GM19468 (cell line): ENCODE measurements at regions not wholly inside any gene's neighbourhood (a gene's known extent, or its start where the extent isn't known, plus 50 kb on each side); places are given as distances from the start of the nearest gene placed in this dataset.

Experiments used
- ATAC-seq: cut with Tn5 transposase; IDR thresholded peaks from one replicate; pipeline ENCODE4 v1.9.1; 2021; ENCODE audit warnings: mild to moderate bottlenecking, moderate library complexity, moderate number of reproducible peaks; ENCODE audit not compliant: unreplicated experiment; ENCODE audit errors: extremely low read depth

- ATAC-seq, result no peak
Observed at GRCh38 chr15:93476491-93477177, 387.6 kb upstream of the RGMA start.

GRCh38 chr15:93474728-93475127, 385.7 kb upstream of the RGMA start:
- no peak for ATAC-seq

DNA sequence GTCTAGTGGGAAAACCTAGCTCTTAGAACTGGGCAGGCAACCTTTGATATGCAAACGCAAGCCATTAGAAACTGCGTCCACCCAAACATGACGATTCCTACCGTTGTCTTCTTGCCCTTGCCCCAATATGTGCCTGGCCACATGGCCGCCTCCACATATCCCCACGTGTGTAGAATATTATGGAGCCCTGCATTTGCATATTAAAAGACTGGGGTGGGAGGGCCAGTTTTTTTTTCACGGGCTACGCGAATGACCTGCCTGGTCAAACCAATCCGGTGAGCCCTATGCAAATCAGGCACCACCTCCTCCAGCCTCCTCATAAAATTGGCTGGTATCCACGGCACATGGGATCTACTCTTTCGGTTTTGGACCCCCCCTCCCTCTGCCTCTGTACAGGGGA, 381.0 kb upstream of the RGMA start:
- no peak for ATAC-seq

- no peak for ATAC-seq
Observed at GRCh38 chr15:93467337-93467736, 378.3 kb upstream of the RGMA start.

- ATAC-seq, result no peak
Observed at GRCh38 chr15:93466380-93466779, 377.4 kb upstream of the RGMA start.

- ATAC-seq, result no peak
Observed at GRCh38 chr15:93462690-93463089, 373.7 kb upstream of the RGMA start.

- ATAC-seq, result peak; percentile 93
Observed at GRCh38 chr15:93460717-93461116, 371.7 kb upstream of the RGMA start.

- no peak for ATAC-seq
Observed at GRCh38 chr15:93459396-93459795, 370.4 kb upstream of the RGMA start.

GRCh38 chr15:93458597-93458996, 369.6 kb upstream of the RGMA start:
- ATAC-seq, result no peak

DNA sequence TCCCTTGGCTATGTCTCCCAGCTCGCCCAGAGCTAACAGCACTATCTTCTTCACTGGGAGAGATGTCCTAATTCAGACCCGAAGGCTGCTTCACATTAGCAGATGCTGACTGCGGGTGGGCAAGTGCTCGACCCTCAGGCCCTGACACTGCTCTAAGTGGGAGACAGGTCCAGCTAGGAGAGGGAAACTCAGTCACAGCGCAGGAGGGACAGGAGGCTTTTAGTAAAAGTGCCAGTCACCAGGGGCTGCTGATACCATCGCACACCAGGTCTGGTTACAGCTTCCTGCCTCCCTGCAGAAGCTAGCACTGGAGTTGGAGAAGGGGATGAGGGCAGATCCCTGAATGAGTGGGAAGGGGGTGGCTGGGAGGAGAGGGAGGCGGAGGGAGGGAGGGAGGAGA, 365.8 kb upstream of the RGMA start:
- ATAC-seq, result no peak

- no peak for ATAC-seq
Observed at GRCh38 chr15:93452537-93453211, 363.7 kb upstream of the RGMA start.

DNA sequence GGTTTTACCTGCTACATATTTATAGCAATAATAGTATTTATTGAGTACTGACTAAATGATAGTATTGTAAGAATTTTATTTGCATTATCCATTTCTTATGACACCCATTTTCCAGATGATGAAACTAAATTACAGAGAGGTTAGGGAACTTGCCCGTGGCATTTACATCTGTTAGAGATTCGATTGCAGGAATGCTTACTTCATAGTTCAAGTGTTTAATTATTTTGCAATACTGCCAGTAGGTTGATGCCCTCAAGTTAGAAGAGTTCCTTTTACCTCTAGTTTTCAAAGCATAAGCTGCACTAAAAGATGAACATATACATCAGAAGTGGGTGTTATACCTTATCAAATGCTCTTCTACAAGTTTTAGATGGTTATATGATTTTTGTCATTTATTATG, 362.8 kb upstream of the RGMA start:
- ATAC-seq, result no peak

- ATAC-seq, result no peak
Observed at GRCh38 chr15:93451265-93451664, 362.3 kb upstream of the RGMA start.

DNA sequence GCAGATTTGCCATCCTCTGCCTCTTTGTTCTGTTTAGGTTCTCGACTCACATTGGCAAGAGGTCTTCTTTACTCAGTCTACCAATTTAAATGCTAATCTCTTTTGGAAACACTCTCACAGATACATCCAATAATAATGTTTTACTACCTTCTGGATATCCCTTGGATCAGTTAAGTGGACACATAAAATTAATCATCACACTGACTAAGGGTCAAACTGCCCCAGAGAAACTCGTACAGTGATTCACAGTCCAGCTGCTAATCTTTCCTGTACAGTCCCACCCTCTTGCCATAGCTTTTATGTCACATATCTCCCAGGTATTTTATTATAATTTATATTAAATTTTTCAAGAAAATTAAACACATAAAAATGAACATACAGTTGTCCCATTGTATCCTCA, 360.8 kb upstream of the RGMA start:
- ATAC-seq, result no peak

DNA sequence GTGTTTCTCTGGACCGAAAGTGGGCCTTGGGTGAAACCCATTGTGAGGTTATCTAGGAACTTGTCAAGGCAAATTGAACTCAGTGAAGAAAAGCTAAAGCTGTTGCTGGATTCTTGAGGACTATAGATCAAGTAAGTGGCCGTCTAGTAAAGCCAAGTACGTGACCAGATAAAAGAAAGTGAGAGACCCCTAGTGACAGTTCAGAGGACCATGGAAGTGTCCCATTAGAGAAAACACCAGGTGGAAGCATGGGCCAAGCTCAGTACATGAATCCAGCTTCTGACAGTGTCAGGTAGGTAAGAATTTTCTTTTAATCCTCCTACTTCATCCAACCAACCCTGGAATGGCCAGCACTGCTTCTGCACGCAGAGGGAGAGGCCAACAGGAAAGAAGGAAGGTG, 349.3 kb upstream of the RGMA start:
- ATAC-seq, result no peak

- ATAC-seq, result no peak
Observed at GRCh38 chr15:93432474-93432873, 343.5 kb upstream of the RGMA start.

GRCh38 chr15:93428807-93429351, 339.9 kb upstream of the RGMA start:
- no peak for ATAC-seq

DNA sequence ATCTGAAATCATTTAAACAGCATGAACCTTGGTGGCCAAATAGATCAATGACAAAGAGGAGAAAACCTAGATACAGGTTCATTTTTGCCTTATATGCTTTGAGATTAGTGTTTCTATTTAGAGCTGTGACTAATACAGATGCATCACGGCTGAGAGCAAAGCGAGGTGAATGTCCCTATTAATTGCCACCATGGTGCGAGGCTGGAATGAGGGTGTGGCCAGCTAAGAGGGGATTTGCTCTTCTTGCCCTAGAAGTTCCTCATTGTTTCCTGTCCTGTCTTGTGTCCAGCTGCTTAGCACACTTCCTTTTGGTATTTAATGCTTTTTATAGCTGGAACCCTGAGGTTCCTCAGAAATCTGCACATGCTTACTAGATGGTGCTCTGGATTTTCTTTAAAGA, 339.1 kb upstream of the RGMA start:
- ATAC-seq, result no peak

- ATAC-seq, result no peak
Observed at GRCh38 chr15:93424131-93424530, 335.1 kb upstream of the RGMA start.

DNA sequence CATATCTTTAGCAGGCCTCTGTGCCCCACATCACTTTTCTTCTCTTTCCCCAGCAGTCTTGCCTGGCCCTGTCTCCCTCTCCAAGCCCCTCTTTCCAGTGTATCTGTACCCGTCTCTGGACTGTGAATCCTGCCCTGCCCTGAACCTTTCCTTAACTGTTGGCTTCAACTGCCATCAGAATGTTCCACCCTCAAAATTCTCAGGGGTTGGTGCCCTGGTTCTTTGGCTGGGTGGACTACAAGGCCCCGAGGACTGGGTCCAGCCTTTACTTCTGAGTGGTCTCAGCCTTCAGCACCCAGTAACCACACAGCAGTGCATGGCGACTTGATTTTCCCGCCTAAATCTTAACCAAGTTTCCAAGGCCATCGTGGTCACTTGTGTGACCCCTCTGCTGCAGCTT, 333.5 kb upstream of the RGMA start:
- ATAC-seq, result no peak

DNA sequence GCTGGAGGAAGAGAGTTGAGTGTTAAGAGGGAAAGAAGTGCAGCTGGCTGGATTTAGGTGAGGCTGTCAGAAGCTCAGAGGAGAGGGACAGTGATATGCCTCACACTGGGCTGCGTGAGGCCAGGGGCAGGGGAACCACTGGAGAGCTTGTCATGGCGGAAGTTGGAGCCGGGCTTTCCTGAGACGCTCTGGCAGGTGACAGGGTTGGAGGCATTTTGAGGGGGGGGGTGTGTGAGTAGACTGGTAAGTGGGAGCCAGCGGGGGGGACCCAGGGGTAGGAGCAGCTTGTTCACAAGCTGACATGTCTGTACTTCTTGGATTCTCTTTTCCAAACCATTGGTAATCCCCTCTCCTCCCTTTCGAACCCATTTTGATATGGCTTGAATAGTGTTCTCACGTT, 331.5 kb upstream of the RGMA start:
- no peak for ATAC-seq

GRCh38 chr15:93420050-93420452, 331.0 kb upstream of the RGMA start:
- ATAC-seq, result no peak
